ENCODE measurements at regions not wholly inside any gene's neighbourhood (a gene's known extent, or its start where the extent isn't known, plus 50 kb on each side); places are given as distances from the start of the nearest gene placed in this dataset.

DNA sequence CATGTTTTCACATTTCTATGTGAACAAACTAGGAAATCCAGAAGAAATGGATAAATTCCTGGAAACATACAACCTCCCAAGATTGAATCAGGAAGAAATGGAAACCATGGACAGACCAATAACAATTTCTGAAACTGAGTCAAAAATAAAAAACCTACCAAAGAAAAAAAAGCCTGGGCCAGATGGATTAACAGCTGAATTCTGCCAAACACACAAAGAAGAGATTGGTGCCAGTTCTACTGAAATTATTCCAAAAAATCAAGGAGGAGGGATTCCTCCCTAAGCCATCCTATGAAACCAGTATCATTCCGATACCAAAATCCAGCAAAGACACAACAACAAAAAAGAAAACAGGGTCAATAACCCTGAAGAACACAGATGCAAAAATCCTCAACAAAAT is 166.9 kb upstream of the FBXL7 start:
- DNase-seq (ENCODE audit: low read depth in 1 of 2, low spot score in 1 of 2), result no peak
- H3K36me3 ChIP-seq, result no peaks in the 10 kb centered on the region
- H3K27ac ChIP-seq, result no peak overlapping the region
- no peaks in the 10 kb centered on the region for H3K4me1 ChIP-seq (ENCODE audit: low read depth)
- no peaks in the 10 kb centered on the region for H3K27me3 ChIP-seq
- TF ChIP-seq, protein P1, sequence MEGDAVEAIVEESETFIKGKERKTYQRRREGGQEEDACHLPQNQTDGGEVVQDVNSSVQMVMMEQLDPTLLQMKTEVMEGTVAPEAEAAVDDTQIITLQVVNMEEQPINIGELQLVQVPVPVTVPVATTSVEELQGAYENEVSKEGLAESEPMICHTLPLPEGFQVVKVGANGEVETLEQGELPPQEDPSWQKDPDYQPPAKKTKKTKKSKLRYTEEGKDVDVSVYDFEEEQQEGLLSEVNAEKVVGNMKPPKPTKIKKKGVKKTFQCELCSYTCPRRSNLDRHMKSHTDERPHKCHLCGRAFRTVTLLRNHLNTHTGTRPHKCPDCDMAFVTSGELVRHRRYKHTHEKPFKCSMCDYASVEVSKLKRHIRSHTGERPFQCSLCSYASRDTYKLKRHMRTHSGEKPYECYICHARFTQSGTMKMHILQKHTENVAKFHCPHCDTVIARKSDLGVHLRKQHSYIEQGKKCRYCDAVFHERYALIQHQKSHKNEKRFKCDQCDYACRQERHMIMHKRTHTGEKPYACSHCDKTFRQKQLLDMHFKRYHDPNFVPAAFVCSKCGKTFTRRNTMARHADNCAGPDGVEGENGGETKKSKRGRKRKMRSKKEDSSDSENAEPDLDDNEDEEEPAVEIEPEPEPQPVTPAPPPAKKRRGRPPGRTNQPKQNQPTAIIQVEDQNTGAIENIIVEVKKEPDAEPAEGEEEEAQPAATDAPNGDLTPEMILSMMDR (IDR thresholded peaks at IDR 0.05; ENCODE audit: low read depth, low read length), result no peak
- no peak overlapping the region for H3K4me3 ChIP-seq
- no peaks in the 10 kb centered on the region for H3K9me3 ChIP-seq (ENCODE audit: low read depth)

DNA sequence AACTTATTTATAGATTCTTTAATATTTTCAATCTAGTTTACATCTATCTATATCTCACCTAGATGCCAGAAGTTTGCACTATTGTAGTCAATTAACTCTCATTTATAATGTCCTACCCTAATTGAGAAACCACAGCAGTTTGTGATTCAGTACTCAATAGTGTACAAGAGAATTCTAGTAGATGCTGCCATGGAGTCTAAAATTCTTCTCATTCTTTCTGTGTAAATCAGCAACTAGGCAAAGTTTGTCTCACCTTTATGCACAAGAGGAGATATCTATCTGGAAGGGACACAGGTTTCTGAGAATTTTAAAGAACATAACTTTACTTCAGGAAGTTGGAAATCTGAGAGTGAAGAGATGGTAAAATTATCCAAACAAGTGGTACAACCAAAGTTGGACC is 173.0 kb upstream of the FBXL7 start:
- H3K4me3 ChIP-seq, result no peak overlapping the region
- H3K27ac ChIP-seq, result no peak overlapping the region
- no peaks in the 10 kb centered on the region for H3K4me1 ChIP-seq (ENCODE audit: low read depth)
- H3K36me3 ChIP-seq, result no peaks in the 10 kb centered on the region
- TF ChIP-seq, protein P1 (IDR thresholded peaks at IDR 0.05; ENCODE audit: low read depth, low read length), result no peak
- H3K9me3 ChIP-seq (ENCODE audit: low read depth), result no peaks in the 10 kb centered on the region
- H3K27me3 ChIP-seq, result no peaks in the 10 kb centered on the region
- no peak for DNase-seq (ENCODE audit: low read depth in 1 of 2, low spot score in 1 of 2)

DNA sequence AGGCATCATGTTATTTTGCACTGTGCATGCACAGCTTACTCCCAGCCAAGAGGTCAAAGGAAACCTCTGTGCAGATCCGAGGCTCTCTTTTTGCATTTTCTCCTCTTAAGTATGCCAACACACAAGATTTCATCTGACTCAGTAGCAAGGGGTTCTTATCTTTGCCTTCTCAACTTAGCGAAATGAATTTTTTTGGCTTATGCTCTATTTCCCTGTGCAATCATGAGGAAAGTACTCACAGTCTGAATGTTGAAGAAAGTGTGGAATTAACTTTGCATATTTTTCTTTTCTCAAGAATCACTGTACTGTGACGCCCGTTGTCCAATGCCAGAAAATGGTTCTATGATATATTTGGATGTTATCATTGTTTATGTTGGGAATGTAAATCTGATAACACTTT is 173.5 kb upstream of the FBXL7 start:
- H3K36me3 ChIP-seq, result no peaks in the 10 kb centered on the region
- DNase-seq (ENCODE audit: low read depth in 1 of 2, low spot score in 1 of 2), result no peak
- H3K27ac ChIP-seq, result no peak overlapping the region
- no peak overlapping the region for H3K4me3 ChIP-seq
- TF ChIP-seq, protein P1 (IDR thresholded peaks at IDR 0.05; ENCODE audit: low read depth, low read length), result no peak
- no peaks in the 10 kb centered on the region for H3K27me3 ChIP-seq
- no peaks in the 10 kb centered on the region for H3K4me1 ChIP-seq (ENCODE audit: low read depth)
- no peaks in the 10 kb centered on the region for H3K9me3 ChIP-seq (ENCODE audit: low read depth)

DNA sequence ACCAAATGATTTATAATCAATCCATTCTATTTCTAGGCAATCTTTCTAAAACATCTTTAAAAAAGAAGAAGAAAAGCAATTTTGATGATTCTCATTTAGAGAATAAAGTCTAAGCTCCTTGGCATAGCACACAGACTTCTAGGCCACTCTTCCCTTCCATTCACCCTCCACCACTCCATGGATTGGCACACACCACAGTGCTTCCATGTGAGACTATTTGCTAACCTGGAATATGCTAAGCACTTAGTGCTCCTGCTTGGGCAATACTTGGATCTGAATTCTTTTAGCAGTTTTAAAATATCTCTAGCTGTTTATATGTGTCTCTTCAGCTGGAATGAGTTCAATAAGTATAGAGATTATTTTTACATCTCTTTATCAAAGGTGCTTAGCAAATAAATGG is 177.6 kb upstream of the FBXL7 start:
- Histone ChIP-seq H3K4me1 (ENCODE audit: low read depth) (no peaks in the 10 kb centered on the region), H3K27me3 (no peaks in the 10 kb centered on the region), H3K36me3 (no peaks in the 10 kb centered on the region), H3K27ac (no peak overlapping the region), H3K4me3 (no peak overlapping the region), H3K9me3 (ENCODE audit: low read depth) (no peaks in the 10 kb centered on the region)
- DNase-seq (ENCODE audit: low read depth in 1 of 2, low spot score in 1 of 2), result no peak
- TF ChIP-seq, protein P1 (IDR thresholded peaks at IDR 0.05; ENCODE audit: low read depth, low read length), result no peak

DNA sequence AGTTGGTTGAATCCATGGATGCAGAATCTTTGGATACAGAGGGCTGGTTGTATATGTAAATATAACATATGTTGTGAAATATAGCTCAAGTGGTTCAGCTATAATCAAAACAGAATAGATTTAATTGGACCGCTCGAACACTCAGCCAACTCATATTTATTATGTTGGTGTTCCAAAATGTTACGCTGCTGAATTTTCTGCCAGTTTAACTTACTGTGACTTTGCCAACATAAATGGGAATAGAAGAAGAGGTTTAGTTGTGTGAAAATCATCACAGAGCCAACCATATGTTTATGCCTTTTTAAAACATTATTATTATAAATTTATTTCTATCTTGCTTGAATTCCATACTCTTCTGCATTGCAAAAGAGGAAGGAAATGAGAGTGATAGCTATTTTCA is 178.2 kb upstream of the FBXL7 start:
- Histone ChIP-seq H3K9me3 (ENCODE audit: low read depth) (no peaks in the 10 kb centered on the region), H3K4me3 (no peak overlapping the region), H3K27ac (no peak overlapping the region), H3K36me3 (no peaks in the 10 kb centered on the region), H3K4me1 (ENCODE audit: low read depth) (no peaks in the 10 kb centered on the region), H3K27me3 (no peaks in the 10 kb centered on the region)
- DNase-seq (ENCODE audit: low read depth in 1 of 2, low spot score in 1 of 2), result no peak
- TF ChIP-seq, protein P1 (IDR thresholded peaks at IDR 0.05; ENCODE audit: low read depth, low read length), result no peak

DNA sequence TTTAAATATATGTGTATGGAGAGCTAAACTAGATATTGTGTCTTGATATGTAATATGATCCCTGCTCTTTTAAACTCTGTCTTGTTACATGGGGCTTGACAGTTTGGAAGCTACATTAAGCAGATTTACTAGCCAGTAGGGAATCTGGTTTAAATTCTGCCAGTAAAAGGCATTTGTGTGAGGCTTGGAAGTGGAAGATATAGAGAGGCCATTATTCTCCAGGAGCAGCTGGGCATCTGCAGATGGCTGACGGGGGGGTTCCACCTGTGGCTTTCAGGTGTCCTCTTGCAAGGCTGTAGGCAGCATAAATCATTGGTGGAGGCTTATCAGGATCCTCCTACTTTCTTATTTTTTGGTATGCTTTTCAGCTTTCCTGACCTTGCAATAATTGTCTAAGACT is 179.1 kb upstream of the FBXL7 start:
- Histone ChIP-seq H3K27ac (no peak overlapping the region), H3K9me3 (ENCODE audit: low read depth) (no peaks in the 10 kb centered on the region), H3K36me3 (no peaks in the 10 kb centered on the region), H3K4me3 (no peak overlapping the region), H3K27me3 (no peaks in the 10 kb centered on the region), H3K4me1 (ENCODE audit: low read depth) (no peaks in the 10 kb centered on the region)
- TF ChIP-seq, protein P1 (IDR thresholded peaks at IDR 0.05; ENCODE audit: low read depth, low read length), result no peak
- no peak for DNase-seq (ENCODE audit: low read depth in 1 of 2, low spot score in 1 of 2)
